ENCODE measurements at regions not wholly inside any gene's neighbourhood (a gene's known extent, or its start where the extent isn't known, plus 50 kb on each side); places are given as distances from the start of the nearest gene placed in this dataset.
"Not testable (repeated sequence)": the region's sequence is repeated elsewhere in the genome, so short reads cannot be mapped to it uniquely, and the experiment has no call there.

DNA sequence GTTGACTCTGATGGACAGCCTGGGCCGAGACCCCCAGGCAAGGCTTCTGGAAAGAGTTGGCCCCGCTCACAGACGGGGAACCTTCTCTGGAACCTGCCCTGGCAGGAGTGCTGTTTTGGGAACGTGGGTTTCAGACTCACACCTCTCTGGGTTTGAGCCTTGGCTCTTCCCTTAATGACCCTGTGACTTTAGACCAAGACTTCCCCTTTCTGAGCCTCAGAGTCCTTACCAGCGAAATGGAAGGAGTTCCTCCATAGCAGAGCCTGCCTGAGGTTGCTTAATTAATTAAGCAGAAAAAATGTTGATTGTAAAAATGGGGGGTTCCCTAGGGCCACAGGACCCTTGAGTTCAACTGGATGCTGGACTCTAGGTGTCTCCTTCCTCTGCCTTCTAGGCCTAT, 408.2 kb downstream of the SEC14L1 start:
- DNase-seq (ENCODE audit: low read depth), result no peak

DNA sequence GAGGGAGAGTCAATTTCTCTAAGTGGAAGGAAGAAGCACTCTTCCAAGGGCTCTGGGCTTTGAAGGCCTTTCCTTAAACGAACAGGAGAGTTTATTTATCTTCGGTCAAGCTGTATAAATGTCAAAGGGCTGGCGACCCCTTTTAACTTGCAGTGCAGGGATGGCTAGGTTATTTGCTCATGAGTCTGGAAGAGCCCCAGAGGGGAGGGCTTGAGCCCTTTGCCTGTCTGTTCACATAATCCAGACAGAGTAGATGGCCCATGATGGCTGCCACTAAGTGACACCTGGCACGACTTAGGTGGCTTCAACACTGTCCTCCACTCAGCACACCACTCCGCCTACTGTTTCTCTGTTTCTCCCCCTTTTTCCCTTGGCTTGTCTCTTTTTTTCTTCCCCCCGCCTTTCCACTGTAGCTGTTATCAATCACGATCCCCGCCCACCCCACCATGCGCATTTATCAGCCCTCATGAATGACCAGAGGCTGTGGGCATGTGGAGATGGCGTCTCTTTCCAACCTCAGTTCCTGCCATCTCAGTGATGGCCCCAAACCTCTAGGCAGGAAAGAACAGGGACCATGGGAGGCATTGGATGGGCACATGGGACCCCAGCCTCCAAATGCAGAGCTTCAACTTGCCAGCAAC, 408.7 kb upstream of the TNRC6C start:
- no peak for DNase-seq (ENCODE audit: low read depth)

DNA sequence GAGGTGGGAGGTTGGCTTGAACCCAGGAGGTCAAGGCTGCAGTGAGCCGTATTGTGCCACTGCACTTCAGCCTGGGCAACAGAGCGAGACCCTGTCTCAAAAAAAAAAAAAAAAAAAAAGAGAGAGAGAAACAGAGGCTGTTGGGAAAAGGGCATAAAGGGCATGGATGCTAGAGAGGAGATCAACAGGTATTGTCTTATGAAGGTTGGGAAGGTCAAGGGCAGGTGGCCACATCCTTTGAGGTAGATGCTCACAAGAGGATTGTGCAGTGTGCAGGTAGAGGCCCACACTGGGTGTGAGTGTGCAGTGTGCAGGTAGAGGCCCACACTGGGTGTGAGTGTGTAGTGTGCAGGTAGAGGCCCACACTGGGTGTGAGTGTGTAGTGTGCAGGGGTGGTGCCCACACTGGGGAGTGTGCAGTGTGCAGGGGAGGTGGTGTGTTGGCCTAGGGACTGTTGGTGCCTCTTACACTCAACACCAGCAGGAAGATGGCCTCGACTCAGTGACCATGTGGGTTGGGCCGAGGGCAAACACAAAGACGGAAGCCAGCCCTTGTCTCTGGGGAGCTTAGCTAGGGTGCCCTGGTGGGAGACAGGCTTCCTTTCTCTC, 404.9 kb upstream of the TNRC6C start:
- no peak for DNase-seq (ENCODE audit: low read depth)

DNA sequence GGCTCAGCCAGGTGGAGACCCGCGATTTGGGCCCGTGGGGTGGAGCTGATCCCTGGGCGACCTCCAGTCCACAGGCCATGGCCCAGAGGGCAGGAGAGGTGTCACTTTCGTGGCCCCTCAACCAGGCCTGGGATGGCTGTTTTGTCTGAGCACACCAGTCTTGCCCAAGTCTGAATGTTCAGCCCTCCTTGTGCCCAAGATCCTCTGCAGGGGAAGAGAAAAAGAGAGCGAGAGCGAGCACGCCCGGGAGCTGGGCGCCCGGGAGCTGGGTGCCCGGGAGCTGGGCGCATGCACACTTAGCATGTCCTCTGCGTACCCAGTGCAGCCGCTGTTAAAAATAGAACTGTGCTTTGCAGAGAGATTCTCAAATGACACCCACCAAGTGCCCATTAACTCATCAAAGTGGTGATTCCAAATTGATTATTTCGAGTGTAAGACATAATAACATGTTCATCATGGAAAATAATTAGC, 403.3 kb upstream of the TNRC6C start:
- no peak for DNase-seq (ENCODE audit: low read depth)

DNA sequence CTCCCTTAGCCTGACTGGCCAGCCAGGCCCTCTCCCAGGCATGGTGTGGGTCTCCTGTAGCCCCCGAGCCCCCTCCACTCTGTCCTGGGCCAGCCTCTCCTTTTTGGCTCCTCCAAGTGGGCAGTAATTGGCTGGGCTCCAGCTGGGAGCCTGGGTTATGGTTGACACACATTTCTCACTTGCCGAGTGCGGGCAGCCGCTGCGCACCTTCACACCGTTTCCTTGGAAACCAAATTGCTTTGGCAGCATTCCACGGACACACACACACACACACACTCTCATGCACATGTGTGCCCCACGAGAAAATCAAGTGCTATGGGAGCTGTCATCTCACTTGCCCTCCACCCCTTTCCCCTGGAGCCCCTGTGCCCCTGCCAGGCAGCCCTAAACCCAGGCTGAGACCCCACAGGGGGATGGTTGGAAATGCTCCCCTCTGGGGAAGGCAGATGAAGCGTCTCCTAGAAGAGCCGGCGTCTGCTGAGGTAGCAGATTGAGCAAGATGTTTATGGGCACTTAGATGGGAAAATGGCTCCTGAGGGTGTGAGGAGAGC, 402.7 kb upstream of the TNRC6C start:
- no peak for DNase-seq (ENCODE audit: low read depth)

DNA sequence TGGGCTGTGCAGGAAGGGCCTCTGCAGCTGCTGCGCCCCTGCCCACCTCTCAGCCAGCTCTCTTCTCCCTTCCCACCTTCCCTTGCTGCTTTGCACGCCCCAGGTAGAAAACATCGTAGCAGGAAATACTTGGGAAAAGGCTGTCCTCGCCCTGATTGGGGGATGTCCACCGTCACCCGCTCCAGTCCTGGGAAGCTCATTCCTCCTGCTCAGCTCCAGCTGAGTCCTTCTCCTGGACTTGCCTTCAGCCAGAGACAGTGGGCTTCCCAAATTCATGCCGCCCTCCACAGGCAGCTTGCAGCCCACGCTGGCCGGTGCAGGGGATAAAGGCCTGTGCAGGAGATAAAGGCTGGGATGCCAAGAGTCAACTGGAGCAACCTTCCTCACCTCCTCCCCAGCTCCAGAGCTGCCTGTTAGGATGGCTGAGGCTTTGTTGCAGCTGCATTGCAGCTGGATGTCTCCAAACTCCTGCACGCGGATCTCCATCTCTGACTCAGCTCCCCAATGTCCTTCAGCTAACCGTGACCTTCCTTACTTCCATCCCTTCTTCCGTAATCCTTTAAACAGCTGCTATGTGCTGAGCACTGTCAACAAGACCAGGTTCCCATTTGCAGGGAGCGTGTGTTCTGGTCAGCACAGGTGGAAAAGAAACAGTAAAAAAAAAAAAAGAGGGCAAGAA, 402.0 kb upstream of the TNRC6C start:
- no peak for DNase-seq (ENCODE audit: low read depth)

DNA sequence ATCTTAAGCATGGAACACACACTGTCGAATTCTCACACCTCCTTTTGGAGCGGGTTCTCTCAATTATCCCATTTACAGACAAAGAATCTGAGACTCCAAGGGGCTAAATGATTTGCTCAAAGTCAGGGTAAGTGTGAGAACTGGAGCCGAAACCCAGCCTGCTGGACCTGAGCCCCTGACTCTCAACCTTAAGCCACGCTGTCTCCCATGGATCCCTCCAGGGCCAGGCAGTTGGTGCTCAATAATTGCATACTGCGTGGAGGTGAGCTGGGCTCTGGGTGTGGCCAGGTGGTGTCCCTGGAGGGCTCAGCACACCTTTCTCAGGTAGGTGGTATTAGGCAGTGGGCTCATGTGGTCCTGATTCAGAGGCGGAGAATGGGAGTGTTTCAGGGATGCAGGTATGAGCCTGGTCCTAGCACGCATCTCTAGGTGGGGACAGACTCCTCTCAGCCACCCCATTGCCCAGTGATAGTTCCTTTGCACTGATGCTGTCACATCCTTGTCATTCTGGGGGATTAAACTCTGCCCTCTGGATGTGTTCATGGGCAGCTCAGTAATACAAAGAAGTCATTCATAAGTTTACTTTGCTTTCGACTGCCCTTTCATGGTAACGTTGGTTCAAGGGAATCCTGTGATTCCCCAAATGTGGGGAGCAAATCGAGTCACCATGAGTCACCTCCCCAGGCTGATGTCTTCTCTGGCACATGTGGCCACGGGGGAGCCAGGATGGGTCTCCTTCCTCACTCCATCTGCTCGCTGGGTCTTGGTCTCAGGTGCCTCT, 399.5 kb upstream of the TNRC6C start:
- DNase-seq (ENCODE audit: low read depth), result no peak

DNA sequence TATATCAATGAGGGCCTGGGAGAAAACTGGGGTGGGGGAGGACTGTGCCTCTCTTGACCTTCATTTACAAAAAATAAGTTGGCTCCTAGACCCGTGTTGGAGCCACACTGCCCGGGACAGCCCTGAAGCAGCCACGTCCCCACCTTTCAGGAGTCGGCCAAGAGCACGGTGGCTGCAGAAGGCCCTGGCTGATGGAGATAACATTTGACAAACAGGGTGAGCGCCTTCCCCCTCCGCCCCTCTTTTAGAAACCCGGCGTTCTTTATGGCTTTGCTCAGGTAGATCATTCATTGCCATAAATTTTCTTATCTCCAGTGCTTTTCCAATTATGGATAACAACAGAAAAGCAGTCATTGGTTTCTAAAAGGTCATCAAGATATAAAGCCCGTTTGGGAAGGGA, 398.1 kb upstream of the TNRC6C start:
- no peak for DNase-seq (ENCODE audit: low read depth)

DNA sequence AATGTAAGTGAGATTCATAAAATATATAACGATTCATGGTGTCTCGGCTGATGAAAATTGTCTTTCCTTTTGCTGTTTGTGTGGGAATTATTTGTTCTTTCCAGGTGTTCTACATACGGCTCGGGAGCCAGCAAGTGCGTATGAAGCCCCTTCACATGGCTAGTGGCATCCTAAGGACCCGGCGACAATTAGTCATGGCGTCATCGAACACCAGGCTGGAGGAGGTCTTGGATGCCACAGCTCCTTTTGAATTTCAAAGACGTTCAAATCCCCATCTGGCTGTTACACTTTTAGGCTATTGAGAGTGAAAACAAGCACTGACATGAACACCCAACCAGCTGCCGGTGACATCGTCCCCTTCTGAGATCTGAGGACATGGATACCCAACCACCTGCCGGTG, 397.7 kb upstream of the TNRC6C start:
- DNase-seq (ENCODE audit: low read depth), result no peak

DNA sequence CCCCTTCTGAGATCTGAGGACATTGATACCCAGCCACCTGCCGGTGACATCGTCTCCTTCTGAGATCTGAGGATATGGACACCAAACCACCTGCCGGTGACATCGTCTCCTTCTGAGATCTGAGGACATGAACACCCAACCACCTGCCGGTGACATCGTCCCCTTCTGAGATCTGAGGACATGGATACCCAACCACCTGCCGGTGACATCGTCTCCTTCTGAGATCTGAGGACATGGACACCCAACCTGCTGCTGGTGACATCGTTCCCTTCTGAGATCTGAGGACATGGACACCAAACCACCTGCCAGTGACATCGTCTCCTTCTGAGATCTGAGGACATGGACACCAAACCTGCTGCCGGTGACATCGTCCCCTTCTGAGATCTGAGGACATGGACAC, 396.1 kb upstream of the TNRC6C start:
- not testable (repeated sequence) for DNase-seq (ENCODE audit: low read depth)

DNA sequence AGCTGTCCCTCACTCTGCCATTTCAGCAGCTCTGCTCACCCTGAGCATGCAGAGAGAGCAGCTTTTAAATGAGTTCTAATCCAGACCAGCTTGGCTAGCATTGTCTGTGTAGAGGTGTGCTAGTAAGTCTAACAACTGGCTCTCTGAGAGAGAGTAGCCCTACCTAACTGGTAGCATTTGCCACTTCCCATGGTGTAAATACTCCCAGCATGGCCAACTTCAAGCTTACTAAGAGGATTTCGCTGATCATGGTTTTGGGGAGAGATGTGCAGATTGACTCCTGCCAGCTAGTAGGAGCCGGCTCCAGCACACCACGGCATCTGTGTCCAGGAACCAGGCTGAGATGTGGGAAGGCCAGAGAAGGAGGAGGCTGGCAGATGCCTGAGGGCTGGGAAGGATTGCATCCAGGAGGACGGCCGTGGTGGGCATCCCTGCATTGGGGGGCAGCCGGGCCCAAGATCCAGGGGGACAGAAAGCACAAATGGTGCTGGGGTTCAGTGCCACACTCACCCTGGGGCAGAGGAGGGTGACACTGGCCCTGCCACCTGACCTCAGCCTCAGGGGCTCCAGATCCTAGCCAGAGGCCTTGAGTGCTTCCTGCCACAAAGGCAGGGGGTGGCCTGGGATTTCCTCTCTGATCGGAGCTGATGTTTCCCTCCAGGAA, 394.9 kb upstream of the TNRC6C start:
- no peak for DNase-seq (ENCODE audit: low read depth)

DNA sequence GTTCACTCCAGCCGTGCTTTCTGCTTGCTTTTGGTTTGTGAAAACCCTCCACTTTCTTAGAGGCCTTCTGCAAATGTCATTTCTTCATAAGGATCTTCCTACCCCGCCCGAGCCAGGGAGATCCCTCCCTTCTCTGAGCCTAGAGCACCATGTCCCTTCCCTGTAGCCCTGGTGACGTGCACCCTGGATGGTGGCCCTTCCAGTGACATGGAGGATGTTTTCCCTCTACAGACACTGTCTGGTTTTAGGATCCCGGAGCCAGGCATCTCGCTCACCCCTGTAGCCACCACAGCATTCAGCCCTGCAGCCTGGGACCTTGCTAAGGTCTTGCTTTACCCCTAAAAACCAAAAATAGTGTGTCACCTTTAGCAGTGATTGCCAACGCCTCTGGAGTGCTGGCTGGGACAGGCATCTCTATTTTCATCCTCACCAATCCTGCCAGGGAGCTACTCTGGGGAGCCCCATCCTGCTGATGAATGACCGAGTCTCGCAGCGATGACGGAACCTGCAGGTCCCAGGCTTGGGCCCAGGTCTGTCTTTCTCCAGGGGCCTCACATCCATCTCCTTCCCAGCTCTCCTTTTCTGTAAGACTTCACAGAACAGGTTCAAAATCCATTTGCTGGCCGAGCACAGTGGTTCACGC, 394.1 kb upstream of the TNRC6C start:
- no peak for DNase-seq (ENCODE audit: low read depth)

DNA sequence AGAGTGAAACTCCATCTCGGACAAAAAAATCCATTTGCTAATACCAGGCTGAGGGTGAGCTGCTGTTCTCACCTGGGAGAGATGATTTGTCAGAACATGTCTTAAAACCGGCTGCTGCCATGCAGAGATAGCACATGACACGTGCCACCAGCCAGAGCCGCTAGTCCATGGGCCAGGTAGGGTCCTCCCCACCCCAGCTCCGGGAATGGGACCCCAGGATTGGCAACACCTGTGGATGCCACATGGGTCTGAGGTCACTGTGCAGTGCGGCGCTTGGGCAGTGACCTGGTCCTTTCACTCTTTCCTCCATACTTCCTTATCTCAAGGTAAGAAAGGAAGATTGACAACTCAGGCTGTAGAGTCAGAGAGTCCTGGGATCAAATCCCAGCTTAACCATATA, 393.3 kb upstream of the TNRC6C start:
- no peak for DNase-seq (ENCODE audit: low read depth)

DNA sequence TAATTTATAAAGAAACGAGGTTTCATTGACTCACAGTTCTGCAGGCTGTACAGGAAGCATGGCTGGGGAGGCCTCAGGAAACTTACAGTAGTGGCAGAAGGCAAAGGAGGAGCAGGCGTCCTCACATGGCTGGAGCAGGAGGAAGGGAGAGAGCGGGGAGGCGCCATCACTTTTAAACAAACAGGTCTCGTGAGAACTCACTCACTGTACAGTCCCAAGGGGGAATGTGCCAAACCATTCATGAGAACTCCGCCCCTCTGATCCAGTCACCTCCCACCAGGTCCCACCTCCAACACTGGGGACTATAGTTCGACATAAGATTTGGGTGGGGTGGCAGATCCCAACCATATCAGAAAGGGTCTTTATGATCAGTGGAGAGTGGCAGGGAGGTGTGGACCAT, 392.4 kb upstream of the TNRC6C start:
- no peak for DNase-seq (ENCODE audit: low read depth)

DNA sequence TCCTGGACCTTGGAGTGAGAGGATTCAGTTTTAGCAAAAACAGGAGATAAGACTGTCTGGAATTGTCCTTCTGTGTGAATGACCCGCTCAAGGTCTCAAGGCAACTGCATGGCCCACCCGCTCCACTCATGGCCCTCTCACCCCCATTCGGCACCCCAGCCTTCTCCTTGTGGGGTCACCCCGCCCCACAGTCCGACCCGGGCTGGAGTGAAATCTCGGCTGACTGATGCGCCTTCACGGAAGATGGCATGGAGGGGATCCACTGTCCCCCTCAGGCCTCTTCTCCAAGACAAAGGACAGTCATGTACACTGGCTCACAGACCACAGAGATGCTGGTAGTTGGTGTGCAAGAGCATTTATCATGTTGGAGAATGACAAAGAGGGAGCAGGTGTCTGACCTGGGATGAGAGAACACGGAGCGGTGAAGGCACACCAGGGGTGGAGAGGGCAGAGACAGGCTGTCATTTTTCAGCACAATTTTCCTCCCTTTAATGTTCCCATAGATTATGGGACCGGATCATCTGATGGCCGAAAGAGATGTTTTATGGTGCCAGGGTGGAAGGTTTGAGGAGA, 391.9 kb upstream of the TNRC6C start:
- no peak for DNase-seq (ENCODE audit: low read depth)

DNA sequence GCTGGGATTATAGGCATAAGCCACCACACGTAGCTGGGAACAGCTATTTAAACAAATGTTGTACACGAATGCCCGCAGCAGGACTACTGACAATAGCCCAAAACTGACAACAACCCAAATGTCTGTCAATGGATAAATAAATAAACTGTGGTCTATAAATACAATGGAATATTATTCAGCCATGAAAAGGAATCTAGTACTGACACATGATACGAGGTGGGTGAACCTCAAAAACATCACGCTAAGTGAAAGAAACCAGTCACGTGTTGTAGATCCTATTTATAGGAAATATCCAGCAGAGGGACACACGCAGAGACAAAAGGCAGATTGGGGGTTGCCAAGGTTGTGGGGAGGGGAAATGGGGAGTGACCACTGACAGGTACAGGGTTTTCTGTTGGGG, 390.0 kb upstream of the TNRC6C start:
- DNase-seq (ENCODE audit: low read depth), result no peak

DNA sequence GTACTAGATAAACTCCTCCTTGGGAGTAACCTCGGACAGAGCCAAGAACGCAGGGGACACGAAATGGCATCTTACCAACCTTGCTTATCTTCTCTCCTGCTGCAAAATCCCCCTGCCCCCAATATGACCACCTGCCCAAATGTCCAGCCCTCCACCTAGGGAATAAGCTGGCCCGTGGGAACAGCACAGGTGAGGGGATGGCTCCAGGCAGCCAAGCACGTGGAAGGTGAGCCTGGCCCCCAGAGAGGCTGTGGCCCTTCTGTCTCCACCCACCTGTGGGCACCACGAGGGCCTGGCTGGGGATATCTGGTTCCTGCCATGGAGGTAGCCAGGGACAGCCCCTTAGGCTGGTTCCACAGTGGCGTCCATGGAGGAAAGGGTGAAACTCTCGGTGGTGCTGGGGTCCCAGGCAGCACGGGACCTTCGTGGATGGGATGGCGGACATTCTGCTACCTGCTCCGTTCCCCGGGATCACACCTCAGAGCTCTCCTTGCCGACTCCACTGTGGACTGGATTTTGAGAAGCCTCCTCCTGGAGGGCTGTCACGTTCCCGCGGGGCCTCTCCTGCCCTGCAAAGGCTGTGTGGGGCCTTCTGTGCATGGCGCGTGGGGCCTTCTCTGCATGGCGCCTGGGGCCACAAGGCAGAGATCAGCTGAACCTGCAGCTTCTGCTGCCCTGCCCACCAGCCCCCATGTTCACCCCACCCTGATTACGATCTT, 388.5 kb upstream of the TNRC6C start:
- DNase-seq (ENCODE audit: low read depth), result no peak

DNA sequence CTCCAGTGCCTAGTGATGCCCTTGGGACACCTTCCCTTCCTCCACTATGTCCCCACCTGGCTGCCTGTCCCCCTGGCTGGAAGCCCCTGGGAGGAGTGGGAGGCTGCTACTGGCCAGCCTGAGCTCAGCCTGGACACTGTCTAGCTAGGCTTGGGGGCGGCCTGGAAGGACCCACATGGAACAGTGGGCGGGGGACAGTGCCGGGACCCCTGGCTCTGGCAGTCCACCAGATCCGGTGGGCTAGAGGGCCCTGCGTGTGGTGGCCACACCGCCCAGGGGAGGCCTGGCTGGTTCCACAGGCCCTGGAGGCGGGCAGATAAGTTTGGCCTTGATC, 388.0 kb upstream of the TNRC6C start:
- DNase-seq (ENCODE audit: low read depth), result no peak

DNA sequence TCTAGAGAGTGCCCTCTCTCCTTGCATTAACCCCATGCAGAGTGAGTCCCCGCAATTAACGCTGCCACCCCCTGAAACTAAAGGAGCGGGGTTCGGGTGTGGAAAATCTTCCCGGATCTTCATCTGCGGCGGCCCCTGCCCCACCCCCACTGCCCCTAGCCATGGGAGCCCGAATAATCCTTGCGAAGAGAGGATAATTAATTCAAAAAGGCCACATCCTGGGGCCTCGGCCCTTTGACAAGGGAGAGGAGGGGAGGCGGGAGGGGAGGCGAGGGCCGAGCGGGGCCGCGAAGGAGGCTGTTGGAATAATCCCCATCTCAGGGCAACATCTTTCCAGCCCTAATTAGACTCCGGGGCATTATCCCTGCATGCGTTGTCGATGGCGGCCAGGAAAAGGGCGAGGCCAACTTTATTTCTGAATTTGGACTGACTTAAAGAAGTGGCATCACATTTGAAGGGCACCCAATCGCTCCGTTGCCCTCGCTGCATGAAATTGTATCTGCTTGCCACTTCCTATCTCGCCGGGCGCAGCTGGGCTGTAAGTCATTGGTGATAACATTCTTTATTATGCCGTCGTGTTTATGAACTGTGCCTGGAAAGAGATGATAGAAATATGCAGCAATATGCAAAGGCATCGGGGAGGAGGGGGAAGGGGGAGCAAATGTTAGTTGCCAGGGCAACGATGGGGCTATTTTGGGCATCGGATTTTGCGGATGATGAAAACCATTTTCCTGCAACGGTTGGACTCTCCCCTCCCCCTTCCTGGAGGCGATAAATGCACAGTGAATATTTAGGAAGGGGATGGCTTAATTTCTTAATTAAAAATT, 387.1 kb upstream of the TNRC6C start:
- DNase-seq (ENCODE audit: low read depth), result no peak
